ENCODE measurements at regions not wholly inside any gene's neighbourhood (a gene's known extent, or its start where the extent isn't known, plus 50 kb on each side); places are given as distances from the start of the nearest gene placed in this dataset.

GRCh38 chr13:39945226-39945625 is 289.8 kb downstream of the COG6 start:
- no peak overlapping the region for H3K4me2 ChIP-seq (replicated peaks; ENCODE audit: extremely low read depth, low read length, poor library complexity, severe bottlenecking)
- no peaks in the 10 kb centered on the region for H3K27me3 ChIP-seq (ENCODE audit: control insufficient read depth in 2 of 2, insufficient read depth in 2 of 2, low read length in 2 of 2)
- Mint-ChIP-seq H3K4me1 (peaks cover 2% of the 10 kb centered on the region), H3K36me3 (no peaks in the 10 kb centered on the region), H3K27ac (no peak overlapping the region), H3K4me3 (no peak overlapping the region), H3K27me3 (ENCODE audit: low read depth in 3 of 3) (peaks cover 0 to 2% (median 2%) of the 10 kb centered on the region in 3 donors), H3K9me3 (no peaks in the 10 kb centered on the region)
- H3K9ac ChIP-seq (ENCODE audit: insufficient read depth, low read length, poor library complexity, severe bottlenecking): no peak overlapping the region
- no peaks in the 10 kb centered on the region for H3K79me2 ChIP-seq (ENCODE audit: insufficient read depth, low read length)
- no peak for TF ChIP-seq CTCF (IDR thresholded peaks at IDR 0.05)
- intact Hi-C loops (cut with micrococcal nuclease): loop anchor here in 1 of 2 donors (10.0 kb wide), 1 partner anchor 740 kb away; no protein-coding TSS in a partner anchor
- H3K9me3 ChIP-seq (replicated peaks in 1 of 2; ENCODE audit: control insufficient read depth in 1 of 2, insufficient read depth in 1 of 2, low read length in 2 of 2): no peaks in the 10 kb centered on the region
- no peaks in the 10 kb centered on the region for H3K36me3 ChIP-seq (replicated peaks in 1 of 2; ENCODE audit: control insufficient read depth in 1 of 2, insufficient read depth in 2 of 2, low read length in 2 of 2)
- no peak overlapping the region for H2AFZ ChIP-seq (ENCODE audit: insufficient read depth, low read depth, low read length, poor library complexity, severe bottlenecking)
- 94% methylated on average over 4 of the region's 4 CpGs for WGBS (ENCODE audit: insufficient coverage)
- no peak overlapping the region for H3K4me3 ChIP-seq (replicated peaks in 1 of 3; ENCODE audit: low read depth in 2 of 3, low read length in 3 of 3)
- DNase-seq: no peak
- no peaks in the 10 kb centered on the region for H3K4me1 ChIP-seq (ENCODE audit: control insufficient read depth in 1 of 2, insufficient read depth in 2 of 2, low read length in 2 of 2)
- H4K20me1 ChIP-seq (ENCODE audit: insufficient read depth, low read length): no peaks in the 10 kb centered on the region
- H3K27ac ChIP-seq (ENCODE audit: low read depth in 1 of 2, low read length in 2 of 2): no peak overlapping the region

- TF ChIP-seq CTCF (IDR thresholded peaks at IDR 0.05): no peak
- intact Hi-C loops (cut with micrococcal nuclease): loop anchor here in 1 of 2 donors (10.0 kb wide), 1 partner anchor 738 kb away; no protein-coding TSS in a partner anchor
Observed at GRCh38 chr13:39946769-39947168, 291.3 kb downstream of the COG6 start.

More at GRCh38 chr13:39946769-39947168, 291.3 kb downstream of the COG6 start:
- no peak for DNase-seq
- Histone ChIP-seq H4K20me1 (ENCODE audit: insufficient read depth, low read length) (no peaks in the 10 kb centered on the region), H3K4me1 (ENCODE audit: control insufficient read depth in 1 of 2, insufficient read depth in 2 of 2, low read length in 2 of 2) (no peaks in the 10 kb centered on the region), H3K4me2 (replicated peaks; ENCODE audit: extremely low read depth, low read length, poor library complexity, severe bottlenecking) (no peak overlapping the region), H3K9me3 (replicated peaks in 1 of 2; ENCODE audit: control insufficient read depth in 1 of 2, insufficient read depth in 1 of 2, low read length in 2 of 2) (no peaks in the 10 kb centered on the region), H3K4me3 (replicated peaks in 1 of 3; ENCODE audit: low read depth in 2 of 3, low read length in 3 of 3) (no peak overlapping the region), H3K79me2 (ENCODE audit: insufficient read depth, low read length) (no peaks in the 10 kb centered on the region), H3K27me3 (ENCODE audit: control insufficient read depth in 2 of 2, insufficient read depth in 2 of 2, low read length in 2 of 2) (no peaks in the 10 kb centered on the region), H2AFZ (ENCODE audit: insufficient read depth, low read depth, low read length, poor library complexity, severe bottlenecking) (no peak overlapping the region), H3K9ac (ENCODE audit: insufficient read depth, low read length, poor library complexity, severe bottlenecking) (no peak overlapping the region), H3K36me3 (replicated peaks in 1 of 2; ENCODE audit: control insufficient read depth in 1 of 2, insufficient read depth in 2 of 2, low read length in 2 of 2) (no peaks in the 10 kb centered on the region), H3K27ac (ENCODE audit: low read depth in 1 of 2, low read length in 2 of 2) (no peak overlapping the region)
- no CpG with 5 or more reads among the region's 1 CpG for WGBS (ENCODE audit: insufficient coverage)
- Mint-ChIP-seq H3K4me1 (peaks cover 2% of the 10 kb centered on the region), H3K4me3 (no peak overlapping the region), H3K27me3 (ENCODE audit: low read depth in 3 of 3) (peaks cover 0 to 6% (median 2%) of the 10 kb centered on the region in 3 donors), H3K9me3 (no peaks in the 10 kb centered on the region), H3K36me3 (no peaks in the 10 kb centered on the region), H3K27ac (no peak overlapping the region)
